Activated CD4-positive, alpha-beta memory T cell treated with anti-CD3 and anti-CD28 coated beads for 36 hours (primary cell): ENCODE measurements at regions not wholly inside any gene's neighbourhood (a gene's known extent, or its start where the extent isn't known, plus 50 kb on each side); places are given as distances from the start of the nearest gene placed in this dataset.
A peak's percentile ranks its signal among the peaks of the same experiment; 100 is the strongest.
"Not testable (repeated sequence)": the region's sequence is repeated elsewhere in the genome, so short reads cannot be mapped to it uniquely, and the experiment has no call there.

Experiments used
- CTCF ChIA-PET: fragments of 350-600 bp; sonication (Branson Sonifier 250); formaldehyde crosslinking; loops from one replicate; lab custom pipeline; 2021; ENCODE audit warnings: antibody characterized with exemption, inconsistent platforms; lab: Charles Lee
- POLR2A ChIA-PET: fragments of 350-600 bp; sonication (Branson Sonifier 250); formaldehyde crosslinking; loops from one replicate; lab custom pipeline; 2021; ENCODE audit warnings: antibody characterized with exemption; lab: Charles Lee
- DNase-seq: peaks from one replicate; pipeline ENCODE4 v3.0.0-alpha.2; 2020
- H3K27ac Mint-ChIP-seq: one replicate; pipeline ENCODE4 v1.8.0; 2021; ENCODE audit warnings: mixed read lengths
- H3K27me3 Mint-ChIP-seq: one replicate; pipeline ENCODE4 v1.8.0; 2021; ENCODE audit warnings: mixed read lengths
- H3K36me3 Mint-ChIP-seq: one replicate; pipeline ENCODE4 v1.8.0; 2021; ENCODE audit warnings: mixed read lengths
- H3K4me1 Mint-ChIP-seq: one replicate; pipeline ENCODE4 v1.8.0; 2021; ENCODE audit warnings: low read depth, mixed read lengths
- H3K4me3 Mint-ChIP-seq: one replicate; pipeline ENCODE4 v1.8.0; 2021; ENCODE audit warnings: mild to moderate bottlenecking, mixed read lengths
- H3K9me3 Mint-ChIP-seq: one replicate; pipeline ENCODE4 v1.8.0; 2021; ENCODE audit warnings: mixed read lengths
- intact Hi-C: fragments of 100-400 bp; cut with micrococcal nuclease; formaldehyde crosslinking; loops from one replicate; pipeline ENCODE4 v1.15.1; 2023

GRCh38 chrY:20891440-20892160 is 135.7 kb downstream of the RPS4Y2 start:
- ChIA-PET POLR2A (no interaction called here), CTCF (no interaction called here)
- Mint-ChIP-seq H3K27me3 (no peaks in the 10 kb centered on the region), H3K4me3 (no peak overlapping the region), H3K4me1 (peaks cover 4% of the 10 kb centered on the region), H3K36me3 (no peaks in the 10 kb centered on the region), H3K27ac (no peak overlapping the region), H3K9me3 (peaks cover 6% of the 10 kb centered on the region)
- intact Hi-C loops: no loop called here
- no peak for DNase-seq

GRCh38 chrY:20925350-20926091 is 169.6 kb downstream of the RPS4Y2 start:
- CTCF ChIA-PET, POLR2A ChIA-PET, H3K27ac Mint-ChIP-seq, H3K27me3 Mint-ChIP-seq, H3K36me3 Mint-ChIP-seq, intact Hi-C loops: not testable (repeated sequence)
- peak; percentile 34 for DNase-seq
- Mint-ChIP-seq H3K9me3 (peaks cover 22% of the 10 kb centered on the region), H3K4me1 (peaks cover 14% of the 10 kb centered on the region), H3K4me3 (peak overlapping the region; percentile 29)

GRCh38 chrY:20929691-20930342 is 173.9 kb downstream of the RPS4Y2 start:
- no peak for DNase-seq
- Mint-ChIP-seq H3K4me1 (peaks cover 10% of the 10 kb centered on the region), H3K36me3 (peaks cover 8% of the 10 kb centered on the region), H3K4me3 (no peak overlapping the region), H3K27ac (no peak overlapping the region), H3K9me3 (peaks cover 13% of the 10 kb centered on the region), H3K27me3 (no peaks in the 10 kb centered on the region)
- POLR2A ChIA-PET: no interaction called here
- intact Hi-C loops: no loop called here
- CTCF ChIA-PET: no interaction called here

GRCh38 chrY:20936709-20937251 is 180.9 kb downstream of the RPS4Y2 start:
- DNase-seq, CTCF ChIA-PET, H3K4me3 Mint-ChIP-seq, intact Hi-C loops, H3K27me3 Mint-ChIP-seq, POLR2A ChIA-PET, H3K36me3 Mint-ChIP-seq, H3K9me3 Mint-ChIP-seq, H3K4me1 Mint-ChIP-seq, H3K27ac Mint-ChIP-seq: not testable (repeated sequence)

GRCh38 chrY:20961512-20961911 is 205.6 kb downstream of the RPS4Y2 start:
- H3K4me1 Mint-ChIP-seq: peaks cover 24% of the 10 kb centered on the region
- H3K36me3 Mint-ChIP-seq: no peaks in the 10 kb centered on the region
- H3K27ac Mint-ChIP-seq: no peak overlapping the region
- intact Hi-C loops: loop anchor here (10.0 kb wide), 1 partner anchor 303 kb away; no protein-coding TSS in a partner anchor
- no peaks in the 10 kb centered on the region for H3K27me3 Mint-ChIP-seq
- DNase-seq: no peak
- H3K4me3 Mint-ChIP-seq: no peak overlapping the region
- ChIA-PET POLR2A (no interaction called here), CTCF (no interaction called here)
- no peaks in the 10 kb centered on the region for H3K9me3 Mint-ChIP-seq

GRCh38 chrY:20967828-20968227 is 211.9 kb downstream of the RPS4Y2 start:
- no peak overlapping the region for H3K4me3 Mint-ChIP-seq
- no peaks in the 10 kb centered on the region for H3K27me3 Mint-ChIP-seq
- ChIA-PET CTCF (interaction anchor here (1.0 kb wide), 1 partner anchor 292 kb away, joined by 3 read pairs; no protein-coding TSS in a partner anchor), POLR2A (no interaction called here)
- intact Hi-C loops: loop anchor here (10.0 kb wide), 1 partner anchor 297 kb away; no protein-coding TSS in a partner anchor
- peaks cover 5% of the 10 kb centered on the region for H3K4me1 Mint-ChIP-seq
- no peak for DNase-seq
- no peak overlapping the region for H3K27ac Mint-ChIP-seq
- no peaks in the 10 kb centered on the region for H3K9me3 Mint-ChIP-seq
- no peaks in the 10 kb centered on the region for H3K36me3 Mint-ChIP-seq

- no peak overlapping the region for H3K4me3 Mint-ChIP-seq
- H3K9me3 Mint-ChIP-seq: no peaks in the 10 kb centered on the region
- DNase-seq: no peak
- H3K27me3 Mint-ChIP-seq: no peaks in the 10 kb centered on the region
- ChIA-PET CTCF (interaction anchor here (1.0 kb wide), 1 partner anchor 292 kb away, joined by 3 read pairs; no protein-coding TSS in a partner anchor), POLR2A (no interaction called here)
- intact Hi-C loops: loop anchor here (10.0 kb wide), 1 partner anchor 297 kb away; no protein-coding TSS in a partner anchor
- H3K27ac Mint-ChIP-seq: no peak overlapping the region
- H3K4me1 Mint-ChIP-seq: peaks cover 3% of the 10 kb centered on the region
- no peaks in the 10 kb centered on the region for H3K36me3 Mint-ChIP-seq
These were observed 212.3 kb downstream of the RPS4Y2 start for GRCh38 chrY:20968237-20968636.

- Mint-ChIP-seq H3K9me3 (no peaks in the 10 kb centered on the region), H3K27me3 (no peaks in the 10 kb centered on the region), H3K36me3 (no peaks in the 10 kb centered on the region), H3K4me1 (no peaks in the 10 kb centered on the region), H3K27ac (no peak overlapping the region), H3K4me3 (no peak overlapping the region)
- intact Hi-C loops: no loop called here
- ChIA-PET POLR2A (no interaction called here), CTCF (no interaction called here)
- DNase-seq: no peak
These were observed 215.5 kb downstream of the RPS4Y2 start for GRCh38 chrY:20971371-20971770.

GRCh38 chrY:20986037-20986436 is 230.1 kb downstream of the RPS4Y2 start:
- ChIA-PET CTCF (no interaction called here), POLR2A (no interaction called here)
- Mint-ChIP-seq H3K9me3 (no peaks in the 10 kb centered on the region), H3K36me3 (no peaks in the 10 kb centered on the region), H3K27me3 (no peaks in the 10 kb centered on the region), H3K27ac (no peak overlapping the region), H3K4me1 (peaks cover 10% of the 10 kb centered on the region), H3K4me3 (no peak overlapping the region)
- intact Hi-C loops: no loop called here
- DNase-seq: no peak

- H3K4me3 Mint-ChIP-seq: no peak overlapping the region
- POLR2A ChIA-PET: no interaction called here
- no peaks in the 10 kb centered on the region for H3K36me3 Mint-ChIP-seq
- no peaks in the 10 kb centered on the region for H3K27me3 Mint-ChIP-seq
- peak; percentile 21 for DNase-seq
- H3K4me1 Mint-ChIP-seq: peaks cover 15% of the 10 kb centered on the region
- intact Hi-C loops: loop anchor here (10.0 kb wide), 5 partner anchors 95 to 1245 kb away; partner anchors contain the start of genes EIF1AY and KDM5D
- H3K27ac Mint-ChIP-seq: no peak overlapping the region
- CTCF ChIA-PET: no interaction called here
- no peaks in the 10 kb centered on the region for H3K9me3 Mint-ChIP-seq
These were observed 234.2 kb downstream of the RPS4Y2 start for GRCh38 chrY:20990123-20990522.

GRCh38 chrY:20990869-20991548 is 235.1 kb downstream of the RPS4Y2 start:
- H3K36me3 Mint-ChIP-seq: no peaks in the 10 kb centered on the region
- peak overlapping the region; percentile 41 for H3K4me3 Mint-ChIP-seq
- POLR2A ChIA-PET: no interaction called here
- H3K9me3 Mint-ChIP-seq: no peaks in the 10 kb centered on the region
- peaks cover 15% of the 10 kb centered on the region for H3K4me1 Mint-ChIP-seq
- H3K27ac Mint-ChIP-seq: peak overlapping the region; percentile 33
- CTCF ChIA-PET: interaction anchor here (0.6 kb wide), 1 partner anchor 141 kb away, joined by 3 read pairs; no protein-coding TSS in a partner anchor
- DNase-seq: no peak
- H3K27me3 Mint-ChIP-seq: no peaks in the 10 kb centered on the region
- intact Hi-C loops: loop anchor here (10.0 kb wide), 5 partner anchors 94 to 1246 kb away; partner anchors contain the start of genes EIF1AY and KDM5D
